ENCODE measurements at regions not wholly inside any gene's neighbourhood (a gene's known extent, or its start where the extent isn't known, plus 50 kb on each side); places are given as distances from the start of the nearest gene placed in this dataset.
"Not testable (repeated sequence)": the region's sequence is repeated elsewhere in the genome, so short reads cannot be mapped to it uniquely, and the experiment has no call there.

DNA sequence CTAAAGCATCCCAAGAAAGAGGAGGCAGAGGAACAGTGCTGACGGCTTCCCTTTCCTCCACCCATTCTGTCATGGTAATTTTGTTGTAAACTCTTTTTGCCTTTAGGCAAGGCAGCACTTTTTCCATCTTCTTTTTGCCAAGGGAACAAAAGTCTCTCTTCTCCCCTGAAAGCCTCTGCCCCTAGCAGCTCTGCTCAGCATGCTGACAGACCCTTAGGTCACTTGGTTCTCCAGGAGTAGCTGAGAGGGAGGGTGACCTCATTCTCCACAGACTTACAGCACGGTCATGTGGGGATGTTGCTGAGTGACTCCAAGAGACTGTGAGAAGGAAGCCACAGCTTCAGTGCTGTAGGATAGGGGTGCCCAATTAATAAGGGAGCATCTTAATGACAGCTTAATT is 81.1 kb upstream of the RALGAPA2 start:
- Histone ChIP-seq H3K4me3 (ENCODE audit: low read depth, low read length) (no peak overlapping the region), H3K4me1 (ENCODE audit: insufficient read depth) (no peaks in the 10 kb centered on the region), H3K27ac (ENCODE audit: low read depth) (no peak overlapping the region), H3K36me3 (ENCODE audit: insufficient read depth) (no peaks in the 10 kb centered on the region)
- no peak for DNase-seq (ENCODE audit: extremely low spot score)
- WGBS, result 63% methylated on average over 2 of the region's 2 CpGs

DNA sequence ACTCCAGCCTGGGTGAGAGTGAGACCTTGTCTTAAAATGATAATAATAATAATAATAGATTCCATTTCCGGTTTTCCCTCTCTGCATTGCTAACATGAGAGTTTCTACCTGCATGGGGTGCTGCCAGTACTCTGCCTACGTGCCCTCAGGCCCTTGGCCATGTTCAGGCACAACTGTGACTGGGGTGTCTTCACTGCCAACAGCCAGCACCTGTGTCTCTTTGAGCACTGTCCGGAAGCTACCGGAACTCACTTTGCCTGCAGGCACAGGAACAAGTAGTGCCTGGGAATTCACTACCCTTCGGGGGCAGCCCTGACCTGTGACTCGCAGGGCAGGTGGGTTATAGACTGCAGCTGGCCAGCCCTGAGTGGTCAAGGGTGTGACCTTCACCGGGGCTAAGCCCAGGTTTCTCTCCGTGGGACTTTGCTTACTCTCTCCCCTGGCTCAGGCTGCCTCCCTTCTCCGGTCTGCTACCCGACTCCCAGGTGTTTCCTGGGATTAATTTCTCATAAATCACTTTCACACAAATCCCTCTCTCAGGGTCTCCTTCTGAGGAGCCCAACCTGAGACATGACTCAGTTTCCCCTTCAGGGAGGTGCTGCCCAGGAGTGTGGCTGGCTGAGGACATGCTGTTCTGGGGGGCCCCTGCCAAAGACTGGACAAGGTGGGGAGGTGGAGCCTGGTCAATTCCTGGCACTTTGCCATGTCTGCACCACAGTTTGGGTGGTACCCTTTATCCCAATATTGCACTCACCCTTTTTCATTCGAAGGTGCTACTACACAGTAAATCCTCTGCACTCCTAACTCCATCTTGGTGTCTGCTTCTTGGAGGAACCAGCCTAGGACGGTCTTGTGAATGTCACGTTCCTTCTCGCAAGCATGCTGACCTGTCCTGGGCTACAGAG is 79.5 kb upstream of the RALGAPA2 start:
- no peaks in the 10 kb centered on the region for H3K4me1 ChIP-seq (ENCODE audit: insufficient read depth)
- H3K27ac ChIP-seq (ENCODE audit: low read depth), result no peak overlapping the region
- H3K4me3 ChIP-seq (ENCODE audit: low read depth, low read length), result no peak overlapping the region
- no peak for DNase-seq (ENCODE audit: extremely low spot score)
- H3K36me3 ChIP-seq (ENCODE audit: insufficient read depth), result no peaks in the 10 kb centered on the region
- 80% methylated on average over 14 of the region's 14 CpGs for WGBS

DNA sequence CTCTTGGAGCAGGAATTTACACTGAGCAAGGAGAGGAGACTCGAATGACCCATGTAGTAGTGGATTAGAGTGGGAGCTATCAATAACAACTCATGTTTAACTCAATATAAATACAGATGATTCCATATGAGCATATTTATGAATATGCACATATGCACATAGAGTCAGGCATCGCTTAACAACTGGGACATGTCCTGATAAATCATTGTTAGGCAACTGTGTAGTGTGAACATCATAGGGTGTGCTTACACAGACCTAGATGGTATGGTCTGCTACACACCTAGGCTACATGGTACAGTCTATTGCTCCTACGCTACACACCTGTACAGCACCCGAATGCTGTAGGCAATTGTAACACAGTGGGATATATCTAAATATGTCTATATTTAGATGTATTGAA is 75.9 kb upstream of the RALGAPA2 start:
- Histone ChIP-seq H3K27ac (ENCODE audit: low read depth) (no peak overlapping the region), H3K4me3 (ENCODE audit: low read depth, low read length) (no peak overlapping the region), H3K36me3 (ENCODE audit: insufficient read depth) (no peaks in the 10 kb centered on the region), H3K4me1 (ENCODE audit: insufficient read depth) (no peaks in the 10 kb centered on the region)
- no peak for DNase-seq (ENCODE audit: extremely low spot score)
- WGBS, result 79% methylated on average over 4 of the region's 4 CpGs

DNA sequence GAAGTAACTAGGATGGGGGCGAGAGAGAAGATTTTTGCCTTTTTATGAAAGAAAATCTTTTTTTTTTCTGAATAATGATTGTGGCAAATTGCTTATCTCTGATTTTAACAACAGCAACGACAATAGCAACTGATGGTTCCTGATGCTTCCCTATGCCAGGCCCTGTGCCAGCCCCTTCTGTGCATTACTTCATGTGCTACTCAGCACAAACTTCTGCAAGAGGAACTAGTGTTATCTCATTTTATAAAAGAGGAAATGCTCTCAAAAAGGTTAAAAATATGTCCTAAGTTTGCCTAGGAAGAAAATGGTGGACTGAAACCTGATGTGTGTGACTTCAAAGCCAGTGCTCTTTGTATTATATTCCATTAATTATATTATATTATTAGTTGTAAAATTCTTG is 74.0 kb upstream of the RALGAPA2 start:
- Histone ChIP-seq H3K27ac (ENCODE audit: low read depth) (no peak overlapping the region), H3K4me1 (ENCODE audit: insufficient read depth) (no peaks in the 10 kb centered on the region), H3K36me3 (ENCODE audit: insufficient read depth) (no peaks in the 10 kb centered on the region), H3K4me3 (ENCODE audit: low read depth, low read length) (no peak overlapping the region)
- 79% methylated on average over 2 of the region's 2 CpGs for WGBS
- DNase-seq (ENCODE audit: extremely low spot score), result no peak

DNA sequence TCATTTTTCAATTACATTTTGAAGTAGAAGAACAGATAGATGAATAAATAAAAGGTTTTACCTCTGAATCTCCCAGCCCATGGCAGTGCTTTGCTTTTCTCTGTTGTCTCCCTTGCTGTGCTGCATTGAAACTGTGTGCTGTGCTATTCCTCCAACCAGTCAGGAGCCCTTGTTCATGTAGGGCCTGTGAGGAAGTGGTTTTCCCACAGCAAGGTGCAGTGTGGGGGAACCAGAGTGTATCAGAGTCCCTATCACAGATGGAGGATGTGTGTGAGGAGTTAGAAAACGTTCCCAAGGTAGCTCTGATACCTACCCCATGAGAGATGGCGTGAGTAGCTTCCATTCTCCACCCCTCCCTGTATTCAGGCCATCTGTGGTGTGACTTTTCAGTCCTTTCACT is 72.8 kb upstream of the RALGAPA2 start:
- 86% methylated on average over 2 of the region's 2 CpGs for WGBS

DNA sequence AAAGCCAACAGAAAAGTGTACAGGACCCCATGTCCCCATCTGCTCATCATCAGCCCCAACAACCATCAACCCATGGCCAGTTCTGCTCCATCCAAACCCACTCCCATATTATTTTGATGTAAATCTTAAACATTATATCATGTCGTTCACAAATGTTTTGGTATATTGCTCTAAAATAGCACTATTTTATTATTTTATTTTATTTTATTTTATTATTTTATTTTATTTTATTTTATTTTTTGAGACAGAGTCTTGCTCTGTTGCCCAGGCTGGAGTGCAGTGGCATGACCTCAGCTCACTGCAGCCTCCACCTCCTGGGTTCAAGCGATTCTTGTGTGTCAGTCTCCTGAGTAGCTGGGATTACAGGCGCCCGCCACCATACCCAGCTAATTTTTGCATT is 72.0 kb upstream of the RALGAPA2 start:
- not testable (repeated sequence) for H3K4me1 ChIP-seq (ENCODE audit: insufficient read depth); H3K4me3 ChIP-seq (ENCODE audit: low read depth, low read length); DNase-seq (ENCODE audit: extremely low spot score); H3K27ac ChIP-seq (ENCODE audit: low read depth); H3K36me3 ChIP-seq (ENCODE audit: insufficient read depth)
- 98% methylated on average over 4 of the region's 4 CpGs for WGBS

More for the DNA sequence above, 72.8 kb upstream of the RALGAPA2 start:
- H3K4me1 ChIP-seq (ENCODE audit: insufficient read depth), result no peaks in the 10 kb centered on the region
- no peak overlapping the region for H3K4me3 ChIP-seq (ENCODE audit: low read depth, low read length)
- H3K36me3 ChIP-seq (ENCODE audit: insufficient read depth), result no peaks in the 10 kb centered on the region
- no peak for DNase-seq (ENCODE audit: extremely low spot score)
- no peak overlapping the region for H3K27ac ChIP-seq (ENCODE audit: low read depth)

DNA sequence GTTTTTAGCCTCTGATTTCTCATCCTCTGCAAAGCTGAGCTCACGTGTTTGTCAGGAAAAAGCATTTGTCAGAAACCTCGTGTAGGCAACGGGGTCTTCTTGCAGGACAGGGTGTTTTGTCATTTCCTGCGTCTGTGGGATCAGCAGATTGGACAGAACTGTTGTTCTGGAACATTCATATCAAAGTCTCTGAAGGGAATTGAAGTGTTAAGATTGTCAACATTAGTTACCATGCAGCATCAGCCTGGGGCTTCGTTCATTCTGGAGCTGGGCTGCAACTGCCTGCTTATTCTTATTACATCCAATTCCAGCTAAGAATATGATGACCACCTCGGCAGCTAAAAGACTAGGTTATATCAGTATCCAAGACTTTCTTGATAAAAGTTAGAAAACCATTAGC is 71.0 kb upstream of the RALGAPA2 start:
- no peak overlapping the region for H3K27ac ChIP-seq (ENCODE audit: low read depth)
- DNase-seq (ENCODE audit: extremely low spot score), result no peak
- no peak overlapping the region for H3K4me3 ChIP-seq (ENCODE audit: low read depth, low read length)
- WGBS, result 38% methylated on average over 6 of the region's 6 CpGs
- no peaks in the 10 kb centered on the region for H3K4me1 ChIP-seq (ENCODE audit: insufficient read depth)
- H3K36me3 ChIP-seq (ENCODE audit: insufficient read depth), result no peaks in the 10 kb centered on the region

DNA sequence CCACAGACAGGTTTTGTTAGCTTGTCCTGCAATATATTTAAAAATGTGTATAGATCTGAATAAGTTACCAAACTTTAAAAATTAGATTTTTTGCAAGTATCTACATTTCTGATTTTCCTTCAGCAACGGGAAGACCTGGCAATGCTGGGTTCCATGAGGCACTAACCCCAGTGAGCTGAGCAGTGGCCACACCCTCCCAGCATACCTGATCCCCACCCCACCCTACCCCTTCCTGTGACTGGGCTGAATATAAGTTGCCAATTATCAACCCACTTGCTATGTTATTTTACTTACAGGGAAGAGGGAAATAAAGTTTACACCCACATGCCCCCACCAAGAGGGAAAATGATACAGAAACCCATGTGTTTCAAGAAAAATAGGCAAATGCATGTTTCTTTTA is 70.3 kb upstream of the RALGAPA2 start:
- H3K4me1 ChIP-seq (ENCODE audit: insufficient read depth), result no peaks in the 10 kb centered on the region
- DNase-seq (ENCODE audit: extremely low spot score), result no peak
- WGBS, result 30% methylated on average over 1 of the region's 1 CpG
- H3K27ac ChIP-seq (ENCODE audit: low read depth), result no peak overlapping the region
- no peak overlapping the region for H3K4me3 ChIP-seq (ENCODE audit: low read depth, low read length)
- no peaks in the 10 kb centered on the region for H3K36me3 ChIP-seq (ENCODE audit: insufficient read depth)

DNA sequence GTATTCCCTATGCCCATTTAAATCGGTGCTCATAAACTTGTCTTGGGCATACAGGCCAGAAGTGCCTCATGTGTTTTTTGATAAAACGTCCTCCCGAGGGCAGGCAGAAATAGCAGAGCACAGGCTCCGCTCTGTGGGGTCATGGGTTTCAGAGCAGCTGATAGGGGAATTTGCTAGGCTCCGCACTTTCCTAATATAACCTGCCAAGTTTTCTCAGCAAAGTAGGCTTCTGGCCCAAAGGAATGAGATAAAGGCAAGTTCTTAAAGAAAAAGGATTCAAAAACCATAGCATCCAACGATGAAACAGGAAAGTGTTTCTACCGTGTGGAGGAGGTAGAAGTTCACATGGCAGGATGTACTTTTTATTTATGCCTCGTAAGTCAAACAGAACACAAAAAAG is 69.8 kb upstream of the RALGAPA2 start:
- H3K4me3 ChIP-seq (ENCODE audit: low read depth, low read length), result no peak overlapping the region

DNA sequence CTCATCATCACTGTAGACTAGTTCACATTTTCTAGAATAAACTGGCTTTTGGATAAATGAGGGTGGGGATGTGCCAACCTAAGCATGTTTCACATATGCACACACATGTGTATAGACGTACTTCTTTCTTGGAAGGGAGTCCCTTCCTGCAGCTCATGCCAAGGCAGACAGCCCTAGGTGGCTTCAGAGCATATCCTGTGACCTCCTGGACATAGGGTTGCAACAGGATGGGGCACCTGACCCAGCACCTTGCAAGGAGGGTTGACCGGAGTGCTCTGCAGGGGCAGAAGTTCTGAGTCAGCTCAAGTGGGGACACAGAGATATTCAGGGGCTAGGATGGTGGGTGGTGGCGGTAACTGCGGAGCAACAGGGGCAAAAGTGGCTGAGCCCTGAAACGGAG is 68.6 kb upstream of the RALGAPA2 start:
- Histone ChIP-seq H3K36me3 (ENCODE audit: insufficient read depth) (no peaks in the 10 kb centered on the region), H3K27ac (ENCODE audit: low read depth) (no peak overlapping the region), H3K4me3 (ENCODE audit: low read depth, low read length) (no peak overlapping the region), H3K4me1 (ENCODE audit: insufficient read depth) (no peaks in the 10 kb centered on the region)
- DNase-seq (ENCODE audit: extremely low spot score), result no peak
- 96% methylated on average over 5 of the region's 5 CpGs for WGBS

More for the DNA sequence above, 69.8 kb upstream of the RALGAPA2 start:
- Histone ChIP-seq H3K36me3 (ENCODE audit: insufficient read depth) (no peaks in the 10 kb centered on the region), H3K27ac (ENCODE audit: low read depth) (no peak overlapping the region), H3K4me1 (ENCODE audit: insufficient read depth) (no peaks in the 10 kb centered on the region)
- WGBS, result 16% methylated on average over 8 of the region's 8 CpGs
- DNase-seq (ENCODE audit: extremely low spot score), result peak; percentile 65

DNA sequence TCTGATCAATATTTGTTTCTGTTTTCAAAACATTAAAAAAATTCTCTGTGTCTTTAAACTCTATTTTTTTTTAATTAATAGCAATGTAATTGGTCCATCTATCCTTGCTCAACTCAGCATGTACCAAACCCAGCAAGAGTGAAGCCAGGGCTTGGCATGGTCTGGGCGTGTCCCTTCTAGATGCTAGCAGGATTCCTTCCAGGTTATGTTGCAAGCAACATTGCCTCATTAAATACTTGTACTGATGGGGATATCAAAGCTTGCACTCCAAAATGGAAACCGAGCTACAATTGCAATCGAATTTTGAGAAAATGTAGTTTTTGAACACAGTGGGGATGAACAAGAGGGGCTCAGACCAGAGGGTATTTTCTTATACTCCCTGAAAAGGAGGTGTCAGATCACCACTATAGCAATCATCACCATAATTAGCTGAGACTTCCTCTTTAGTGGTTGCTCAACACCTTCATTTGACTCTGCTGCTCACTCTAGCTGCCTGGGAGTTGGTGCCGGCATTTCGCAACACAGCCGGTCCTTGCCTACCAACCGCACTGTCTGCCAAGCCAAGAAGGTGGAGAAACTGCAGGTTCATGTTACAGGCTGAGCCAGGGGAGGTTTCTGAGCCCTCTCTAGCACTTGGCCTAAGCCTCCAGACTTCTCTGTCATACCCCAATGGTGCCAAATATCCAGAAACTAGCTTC is 67.8 kb upstream of the RALGAPA2 start:
- no peaks in the 10 kb centered on the region for H3K4me1 ChIP-seq (ENCODE audit: insufficient read depth)
- 66% methylated on average over 7 of the region's 7 CpGs for WGBS
- no peak overlapping the region for H3K27ac ChIP-seq (ENCODE audit: low read depth)
- no peaks in the 10 kb centered on the region for H3K36me3 ChIP-seq (ENCODE audit: insufficient read depth)
- no peak overlapping the region for H3K4me3 ChIP-seq (ENCODE audit: low read depth, low read length)
- DNase-seq (ENCODE audit: extremely low spot score), result no peak

DNA sequence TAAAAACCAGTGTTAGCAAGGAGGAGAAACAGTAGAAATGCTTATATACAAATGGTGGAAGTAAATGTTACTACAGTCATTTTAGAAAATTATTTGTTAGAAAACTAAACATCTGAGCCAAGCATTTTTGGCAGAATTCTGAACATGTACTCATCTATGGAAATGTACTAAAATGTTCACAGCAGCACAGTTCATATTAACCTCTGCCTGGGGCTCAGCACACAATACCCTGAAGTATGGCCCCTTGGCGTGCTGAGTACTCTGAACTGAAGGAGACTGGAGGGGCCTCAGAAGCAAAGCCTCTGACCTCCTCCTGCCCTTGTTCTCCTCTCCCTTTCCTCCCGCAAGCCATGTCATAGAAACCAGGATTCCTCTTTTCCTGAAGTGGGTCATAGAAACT is 66.2 kb upstream of the RALGAPA2 start:
- Histone ChIP-seq H3K4me1 (ENCODE audit: insufficient read depth) (no peaks in the 10 kb centered on the region), H3K36me3 (ENCODE audit: insufficient read depth) (no peaks in the 10 kb centered on the region), H3K4me3 (ENCODE audit: low read depth, low read length) (no peak overlapping the region), H3K27ac (ENCODE audit: low read depth) (no peak overlapping the region)
- DNase-seq (ENCODE audit: extremely low spot score), result no peak
- WGBS, result 80% methylated on average over 2 of the region's 2 CpGs

DNA sequence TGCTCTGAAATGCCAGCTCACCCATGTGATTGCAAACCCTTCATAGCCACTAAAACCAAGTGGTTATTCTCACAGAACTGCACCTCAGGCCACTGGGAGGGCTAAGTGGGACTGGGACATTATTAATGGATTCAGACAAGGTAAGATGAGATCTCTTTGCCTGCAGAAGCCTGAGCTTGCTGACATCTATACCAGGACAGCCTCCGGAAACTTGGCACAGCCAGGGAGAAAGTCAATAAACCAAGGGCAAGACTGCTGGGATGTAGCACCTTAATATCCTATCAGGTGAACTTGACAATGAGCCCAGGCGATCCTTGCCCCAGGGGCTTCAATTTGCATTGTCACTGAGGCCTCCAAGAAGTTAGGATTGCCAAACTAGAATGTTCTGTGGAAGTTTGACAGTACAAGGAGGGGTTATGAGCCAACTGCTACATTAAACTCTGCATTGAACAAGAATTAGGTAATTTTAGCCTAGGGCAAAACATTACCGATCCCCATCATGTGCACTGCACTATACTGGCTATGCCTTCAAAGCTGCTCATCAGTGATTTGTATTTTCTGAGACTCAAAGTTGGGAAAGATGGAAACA is 60.1 kb upstream of the RALGAPA2 start:
- Histone ChIP-seq H3K27ac (ENCODE audit: low read depth) (no peak overlapping the region), H3K4me3 (ENCODE audit: low read depth, low read length) (no peak overlapping the region), H3K4me1 (ENCODE audit: insufficient read depth) (no peaks in the 10 kb centered on the region), H3K36me3 (ENCODE audit: insufficient read depth) (no peaks in the 10 kb centered on the region)
- WGBS, result 87% methylated on average over 3 of the region's 3 CpGs
- DNase-seq (ENCODE audit: extremely low spot score), result no peak

Data from urinary bladder (tissue), 3 donors.